ENCODE measurements at regions not wholly inside any gene's neighbourhood (a gene's known extent, or its start where the extent isn't known, plus 50 kb on each side); places are given as distances from the start of the nearest gene placed in this dataset.

GRCh38 chr3:181610083-181610972 is 101.4 kb upstream of the SOX2 start:
- Histone ChIP-seq H3K9ac (ENCODE audit: insufficient read depth in 1 of 2, low read length in 2 of 2) (no peak overlapping the region), H3K9me3 (ENCODE audit: control insufficient read depth in 4 of 4, insufficient read depth in 3 of 4, low read length in 3 of 4) (no peaks in the 10 kb centered on the region), H3K4me3 (no peak overlapping the region), H3K36me3 (ENCODE audit: control insufficient read depth in 4 of 4, insufficient read depth in 4 of 4, low read length in 4 of 4) (no peaks in the 10 kb centered on the region), H3K4me1 (ENCODE audit: control insufficient read depth in 5 of 5, insufficient read depth in 5 of 5, low read length in 5 of 5) (peaks cover 0 to 4% (median 0%) of the 10 kb centered on the region in 5 donors), H3K27me3 (ENCODE audit: control insufficient read depth in 3 of 3, insufficient read depth in 3 of 3, low read length in 2 of 3) (no peaks in the 10 kb centered on the region), H3K27ac (ENCODE audit: low read depth in 1 of 2, low read length in 1 of 2) (no peak overlapping the region)
- 71 to 83% methylated on average over 4 of the region's 4 CpGs for WGBS, 2 donors
- no peak for TF ChIP-seq CTCF (IDR thresholded peaks at IDR 0.05; ENCODE audit: control extremely low read depth, extremely low read depth)
- DNase-seq (no peak), ATAC-seq (ENCODE audit: insufficient read depth, low FRiP score) (no peak)

- Histone ChIP-seq H3K4me1 (ENCODE audit: control insufficient read depth in 5 of 5, insufficient read depth in 5 of 5, low read length in 5 of 5) (no peaks in the 10 kb centered on the region), H3K36me3 (ENCODE audit: control insufficient read depth in 4 of 4, insufficient read depth in 4 of 4, low read length in 4 of 4) (no peaks in the 10 kb centered on the region), H3K4me3 (no peak overlapping the region), H3K9ac (ENCODE audit: insufficient read depth in 1 of 2, low read length in 2 of 2) (no peak overlapping the region), H3K9me3 (ENCODE audit: control insufficient read depth in 4 of 4, insufficient read depth in 3 of 4, low read length in 3 of 4) (no peaks in the 10 kb centered on the region), H3K27me3 (ENCODE audit: control insufficient read depth in 3 of 3, insufficient read depth in 3 of 3, low read length in 2 of 3) (no peaks in the 10 kb centered on the region), H3K27ac (ENCODE audit: low read depth in 1 of 2, low read length in 1 of 2) (no peak overlapping the region)
- DNase-seq = no peak
- no peak for TF ChIP-seq CTCF (IDR thresholded peaks at IDR 0.05; ENCODE audit: control extremely low read depth, extremely low read depth)
- 78 to 90% methylated on average over 1 of the region's 1 CpG for WGBS, 2 donors
- no peak for ATAC-seq (ENCODE audit: insufficient read depth, low FRiP score)
Measured at GRCh38 chr3:181609030-181609767, 102.5 kb upstream of the SOX2 start.

DNA sequence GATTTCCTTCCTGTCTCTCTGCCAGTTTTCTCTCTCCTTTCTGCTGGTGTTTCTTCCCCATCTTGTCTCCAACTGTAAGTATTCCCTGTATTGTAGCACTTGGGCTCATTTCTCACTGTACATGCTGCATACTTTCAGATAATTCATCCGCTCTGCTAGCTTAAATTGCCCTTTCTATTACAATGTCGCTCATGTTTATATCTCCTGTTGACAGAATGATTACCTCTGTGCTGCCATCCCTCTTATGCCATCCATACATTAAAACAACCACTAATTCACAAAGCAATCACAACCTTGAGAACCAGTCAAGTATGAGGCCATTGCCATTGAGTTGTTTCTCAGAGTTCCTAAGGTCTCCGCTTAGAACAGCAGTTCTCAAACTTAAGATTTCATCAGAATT is 107.5 kb upstream of the SOX2 start:
- 81 to 95% methylated on average over 3 of the region's 3 CpGs for WGBS, 2 donors

More for the DNA sequence above, 107.5 kb upstream of the SOX2 start:
- no peak overlapping the region for H3K4me3 ChIP-seq
- ATAC-seq (ENCODE audit: insufficient read depth, low FRiP score) (no peak), DNase-seq (no peak)
- H3K36me3 ChIP-seq (ENCODE audit: control insufficient read depth in 4 of 4, insufficient read depth in 4 of 4, low read length in 4 of 4) = no peaks in the 10 kb centered on the region
- TF ChIP-seq CTCF (IDR thresholded peaks at IDR 0.05; ENCODE audit: control extremely low read depth, extremely low read depth) = no peak
- no peaks in the 10 kb centered on the region for H3K27me3 ChIP-seq (ENCODE audit: control insufficient read depth in 3 of 3, insufficient read depth in 3 of 3, low read length in 2 of 3)
- no peaks in the 10 kb centered on the region for H3K9me3 ChIP-seq (ENCODE audit: control insufficient read depth in 4 of 4, insufficient read depth in 3 of 4, low read length in 3 of 4)
- no peak overlapping the region for H3K9ac ChIP-seq (ENCODE audit: insufficient read depth in 1 of 2, low read length in 2 of 2)
- H3K27ac ChIP-seq (ENCODE audit: low read depth in 1 of 2, low read length in 1 of 2) = no peak overlapping the region
- H3K4me1 ChIP-seq (ENCODE audit: control insufficient read depth in 5 of 5, insufficient read depth in 5 of 5, low read length in 5 of 5) = no peaks in the 10 kb centered on the region

All from lung (tissue), 11 donors.